Neutrophil (primary cell): ENCODE measurements at regions not wholly inside any gene's neighbourhood (a gene's known extent, or its start where the extent isn't known, plus 50 kb on each side); places are given as distances from the start of the nearest gene placed in this dataset.

ENCODE experiments used
- H3K27ac ChIP-seq: fragments of 200-600 bp; sonication (generic); 2 replicates; pipeline ENCODE4 v1.5.1; 2016; ENCODE audit warnings: mild to moderate bottlenecking, moderate library complexity
- H3K27me3 ChIP-seq: fragments of 200-600 bp; sonication (generic); 2 replicates; pipeline ENCODE4 v1.6.0; 2016; ENCODE audit warnings: mild to moderate bottlenecking
- H3K36me3 ChIP-seq: fragments of 200-600 bp; sonication (generic); 2 replicates; pipeline ENCODE4 v1.5.1; 2017
- H3K4me1 ChIP-seq, 2 experiments: fragments of 200-600 bp in 1 of 2; sonication (generic) in 1 of 2; 1 replicate in 1 of 2; 2 replicates in 1 of 2; pipeline versions ENCODE4 v1.5.1 to v1.6.1; 2013 to 2016; ENCODE audit warnings: low read depth in 1 of 2, low read length in 1 of 2, mild to moderate bottlenecking in 1 of 2, moderate library complexity in 1 of 2; ENCODE audit not compliant: control insufficient read depth in 1 of 2, insufficient read depth in 1 of 2
- H3K4me3 ChIP-seq, 2 experiments: fragments of 200-600 bp in 1 of 2; sonication (generic) in 1 of 2; 1 replicate in 1 of 2; 2 replicates in 1 of 2; pipeline ENCODE4 v1.5.1; 2013 to 2016; ENCODE audit warnings: low read depth in 1 of 2, low read length in 1 of 2, mild to moderate bottlenecking in 1 of 2, moderate library complexity in 1 of 2
- H3K9me3 ChIP-seq: fragments of 200-600 bp; sonication (generic); 2 replicates; pipeline ENCODE4 v1.5.1; 2016
- TF ChIP-seq, protein P1 (sequence below): fragments of 200-600 bp; sonication (generic); IDR thresholded peaks from 2 replicates; pipeline ENCODE4 v1.5.1; 2016; ENCODE audit warnings: antibody characterized with exemption

DNA sequence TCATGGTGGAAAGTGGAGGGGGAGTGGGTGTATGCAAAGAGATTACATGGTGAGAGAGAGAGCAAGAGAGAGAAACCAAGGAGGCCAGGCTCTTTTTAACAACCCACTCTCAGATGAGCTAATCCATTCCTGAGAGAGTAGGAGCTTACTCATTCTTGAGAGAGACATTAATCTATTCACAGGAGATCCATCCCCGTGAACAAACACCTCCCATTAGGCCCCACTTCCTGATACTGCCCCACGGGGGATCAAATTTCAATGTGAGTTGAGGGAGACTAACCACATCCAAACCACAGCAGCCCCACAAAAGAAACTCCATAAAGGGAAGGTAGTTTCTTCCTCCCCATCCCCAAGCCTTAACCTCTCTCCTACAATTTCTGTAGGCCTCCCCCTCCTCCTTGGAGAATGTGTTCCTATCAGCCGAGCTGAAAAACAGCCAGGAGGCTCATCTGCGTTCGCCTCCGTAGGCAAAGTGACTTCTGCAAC, 450.0 kb downstream of the NPIPA7 start:
- H3K36me3 ChIP-seq, result no peaks in the 10 kb centered on the region
- no peak overlapping the region for H3K4me3 ChIP-seq
- H3K27ac ChIP-seq, result no peak overlapping the region
- no peaks in the 10 kb centered on the region for H3K9me3 ChIP-seq
- TF ChIP-seq, protein P1, sequence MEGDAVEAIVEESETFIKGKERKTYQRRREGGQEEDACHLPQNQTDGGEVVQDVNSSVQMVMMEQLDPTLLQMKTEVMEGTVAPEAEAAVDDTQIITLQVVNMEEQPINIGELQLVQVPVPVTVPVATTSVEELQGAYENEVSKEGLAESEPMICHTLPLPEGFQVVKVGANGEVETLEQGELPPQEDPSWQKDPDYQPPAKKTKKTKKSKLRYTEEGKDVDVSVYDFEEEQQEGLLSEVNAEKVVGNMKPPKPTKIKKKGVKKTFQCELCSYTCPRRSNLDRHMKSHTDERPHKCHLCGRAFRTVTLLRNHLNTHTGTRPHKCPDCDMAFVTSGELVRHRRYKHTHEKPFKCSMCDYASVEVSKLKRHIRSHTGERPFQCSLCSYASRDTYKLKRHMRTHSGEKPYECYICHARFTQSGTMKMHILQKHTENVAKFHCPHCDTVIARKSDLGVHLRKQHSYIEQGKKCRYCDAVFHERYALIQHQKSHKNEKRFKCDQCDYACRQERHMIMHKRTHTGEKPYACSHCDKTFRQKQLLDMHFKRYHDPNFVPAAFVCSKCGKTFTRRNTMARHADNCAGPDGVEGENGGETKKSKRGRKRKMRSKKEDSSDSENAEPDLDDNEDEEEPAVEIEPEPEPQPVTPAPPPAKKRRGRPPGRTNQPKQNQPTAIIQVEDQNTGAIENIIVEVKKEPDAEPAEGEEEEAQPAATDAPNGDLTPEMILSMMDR, result no peak
- no peaks in the 10 kb centered on the region for H3K27me3 ChIP-seq
- no peaks in the 10 kb centered on the region for H3K4me1 ChIP-seq

DNA sequence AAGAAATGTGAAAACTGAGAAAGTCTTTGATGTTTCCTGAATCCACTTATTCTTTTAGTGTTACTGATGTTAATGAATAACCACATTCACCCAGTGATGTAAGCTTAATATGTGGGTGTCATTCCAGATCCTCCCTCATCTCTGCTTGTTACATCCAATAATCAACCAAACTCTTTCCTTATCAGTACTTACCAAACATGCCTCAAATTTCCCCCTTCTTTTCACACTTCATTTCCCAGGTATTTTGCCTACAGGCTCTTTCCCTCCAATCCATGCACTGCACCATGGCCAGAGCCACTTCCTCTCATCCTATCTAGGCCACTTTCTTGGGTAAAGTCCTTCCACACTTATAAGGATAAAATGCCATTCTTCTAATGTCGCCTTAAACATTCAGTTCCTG, 451.5 kb downstream of the NPIPA7 start:
- Histone ChIP-seq H3K27ac (no peak overlapping the region), H3K27me3 (no peaks in the 10 kb centered on the region), H3K36me3 (no peaks in the 10 kb centered on the region), H3K4me1 (no peaks in the 10 kb centered on the region), H3K9me3 (no peaks in the 10 kb centered on the region), H3K4me3 (no peak overlapping the region)
- TF ChIP-seq, protein P1, result no peak

DNA sequence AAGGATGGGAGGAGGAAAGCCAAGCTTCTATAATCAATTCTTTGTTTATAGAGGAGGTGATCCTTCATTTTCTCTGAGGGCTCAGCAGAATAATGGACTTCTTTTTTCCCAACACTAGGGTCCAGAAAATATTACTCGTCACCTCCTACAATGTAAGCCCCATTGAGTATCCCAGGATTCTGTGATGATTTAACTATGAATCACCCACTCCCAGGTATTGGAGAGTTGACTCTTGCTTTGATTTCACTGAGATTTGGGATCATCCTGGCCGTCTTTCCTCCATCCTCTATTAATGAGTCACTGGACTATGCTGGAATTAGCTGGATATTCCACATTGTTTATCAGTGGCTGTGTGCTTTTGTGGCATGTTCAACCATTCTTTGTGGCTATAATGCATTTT, 452.0 kb downstream of the NPIPA7 start:
- Histone ChIP-seq H3K36me3 (no peaks in the 10 kb centered on the region), H3K4me3 (no peak overlapping the region), H3K27me3 (no peaks in the 10 kb centered on the region), H3K4me1 (no peaks in the 10 kb centered on the region), H3K27ac (no peak overlapping the region), H3K9me3 (no peaks in the 10 kb centered on the region)
- TF ChIP-seq, protein P1, result no peak

DNA sequence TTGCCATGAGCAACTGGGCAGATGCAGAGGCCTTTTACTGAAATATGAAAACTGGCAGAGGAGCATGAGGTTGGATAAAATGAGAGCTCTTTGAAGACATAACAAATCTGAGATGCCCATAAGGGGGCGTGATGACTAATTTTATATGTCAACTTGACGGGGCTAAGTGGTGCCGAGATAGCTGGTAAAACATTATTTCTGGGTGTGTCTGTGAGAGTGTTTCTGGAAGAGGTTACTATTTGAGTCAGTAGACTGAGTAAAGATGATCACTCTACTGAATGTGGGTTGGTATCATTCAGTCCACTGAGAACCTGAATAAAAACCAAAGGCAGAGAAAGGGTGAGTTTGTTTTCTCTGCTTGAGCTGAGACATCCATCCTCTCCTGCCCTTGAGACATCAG, 454.2 kb downstream of the NPIPA7 start:
- no peak overlapping the region for H3K4me3 ChIP-seq
- no peaks in the 10 kb centered on the region for H3K9me3 ChIP-seq
- no peak overlapping the region for H3K27ac ChIP-seq
- TF ChIP-seq, protein P1, result no peak
- no peaks in the 10 kb centered on the region for H3K27me3 ChIP-seq
- no peaks in the 10 kb centered on the region for H3K4me1 ChIP-seq
- no peaks in the 10 kb centered on the region for H3K36me3 ChIP-seq

DNA sequence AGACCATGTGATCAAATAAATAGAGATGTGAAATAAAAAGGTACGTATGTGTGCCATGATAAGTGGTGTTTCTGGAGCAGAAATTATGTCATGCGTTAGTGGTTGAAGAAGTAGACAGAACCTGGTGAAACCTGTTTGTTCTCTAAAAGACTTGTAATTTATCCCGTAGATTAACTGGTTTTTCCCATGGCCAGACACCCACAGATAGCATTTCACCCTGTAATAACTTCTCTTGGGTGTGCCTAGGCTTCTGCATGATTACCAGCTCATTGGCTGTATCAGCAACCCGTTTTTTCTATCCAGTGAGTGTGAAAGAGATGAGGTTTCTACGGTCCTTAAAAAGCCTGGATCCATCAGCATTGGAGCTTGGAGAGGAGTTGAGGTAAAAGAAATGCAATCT, 471.3 kb downstream of the NPIPA7 start:
- TF ChIP-seq, protein P1, result no peak
- Histone ChIP-seq H3K27me3 (no peaks in the 10 kb centered on the region), H3K4me3 (no peak overlapping the region), H3K36me3 (no peaks in the 10 kb centered on the region), H3K27ac (no peak overlapping the region), H3K4me1 (no peaks in the 10 kb centered on the region), H3K9me3 (no peaks in the 10 kb centered on the region)

DNA sequence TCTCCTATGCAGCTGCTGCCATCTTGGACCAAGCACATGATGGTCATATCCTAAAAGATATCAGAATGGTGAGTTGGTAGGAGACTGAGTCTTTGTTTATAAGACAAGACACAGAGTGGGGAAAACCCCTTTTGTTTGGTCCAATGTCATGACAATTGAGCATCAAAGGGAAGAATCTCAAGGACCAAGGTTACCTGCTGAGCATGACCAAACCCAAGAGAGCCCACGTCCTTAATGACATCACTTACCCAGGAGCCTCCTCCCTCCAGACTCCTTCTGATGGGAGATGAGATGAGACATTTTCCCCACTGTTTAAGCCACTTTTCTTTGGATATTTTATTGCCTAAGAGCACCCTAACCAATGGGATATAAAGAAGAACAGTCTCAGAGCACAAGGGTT, 478.1 kb downstream of the NPIPA7 start:
- no peak overlapping the region for H3K27ac ChIP-seq
- H3K4me1 ChIP-seq, result no peaks in the 10 kb centered on the region
- no peaks in the 10 kb centered on the region for H3K36me3 ChIP-seq
- peaks cover 4% of the 10 kb centered on the region for H3K27me3 ChIP-seq
- H3K4me3 ChIP-seq, result no peak overlapping the region
- no peaks in the 10 kb centered on the region for H3K9me3 ChIP-seq
- TF ChIP-seq, protein P1, result no peak
